HG02970 (cell line): ENCODE measurements at regions not wholly inside any gene's neighbourhood (a gene's known extent, or its start where the extent isn't known, plus 50 kb on each side); places are given as distances from the start of the nearest gene placed in this dataset.

Experiments
- ATAC-seq: cut with Tn5 transposase; IDR thresholded peaks from one replicate; pipeline ENCODE4 v1.9.1; 2021; ENCODE audit warnings: mild to moderate bottlenecking, moderate library complexity, moderate number of reproducible peaks; ENCODE audit not compliant: unreplicated experiment, low FRiP score

GRCh38 chr10:33579996-33580395, 245.5 kb upstream of the NRP1 start:
- no peak for ATAC-seq

- ATAC-seq = no peak
These were observed 239.1 kb upstream of the NRP1 start for GRCh38 chr10:33573606-33574005.

GRCh38 chr10:33571616-33572015, 237.1 kb upstream of the NRP1 start:
- ATAC-seq = no peak

- no peak for ATAC-seq
These were observed 236.0 kb upstream of the NRP1 start for GRCh38 chr10:33570495-33570894.

GRCh38 chr10:33569702-33570101, 235.2 kb upstream of the NRP1 start:
- ATAC-seq = no peak

- no peak for ATAC-seq
These were observed 232.0 kb upstream of the NRP1 start for GRCh38 chr10:33566426-33566825.

- ATAC-seq = no peak
These were observed 231.5 kb upstream of the NRP1 start for GRCh38 chr10:33566001-33566400.

GRCh38 chr10:33565231-33565630, 230.8 kb upstream of the NRP1 start:
- no peak for ATAC-seq

- no peak for ATAC-seq
These were observed 224.6 kb upstream of the NRP1 start for GRCh38 chr10:33559105-33559504.

- ATAC-seq = no peak
These were observed 222.8 kb upstream of the NRP1 start for GRCh38 chr10:33557313-33557712.

- no peak for ATAC-seq
These were observed 222.2 kb upstream of the NRP1 start for GRCh38 chr10:33556620-33557019.

GRCh38 chr10:33556103-33556502, 221.6 kb upstream of the NRP1 start:
- no peak for ATAC-seq

- ATAC-seq = no peak
These were observed 219.5 kb upstream of the NRP1 start for GRCh38 chr10:33553748-33554571.

GRCh38 chr10:33552290-33552689, 217.8 kb upstream of the NRP1 start:
- no peak for ATAC-seq

- ATAC-seq = no peak
These were observed 216.3 kb upstream of the NRP1 start for GRCh38 chr10:33550811-33551210.

GRCh38 chr10:33547976-33548375, 213.5 kb upstream of the NRP1 start:
- ATAC-seq = no peak

GRCh38 chr10:33546031-33546430, 211.6 kb upstream of the NRP1 start:
- no peak for ATAC-seq

- ATAC-seq = no peak
These were observed 208.5 kb upstream of the NRP1 start for GRCh38 chr10:33542752-33543505.

- no peak for ATAC-seq
These were observed 204.6 kb upstream of the NRP1 start for GRCh38 chr10:33539116-33539515.

GRCh38 chr10:33537066-33537465, 202.6 kb upstream of the NRP1 start:
- ATAC-seq = no peak

GRCh38 chr10:33536508-33536907, 202.0 kb upstream of the NRP1 start:
- no peak for ATAC-seq

- ATAC-seq = no peak
These were observed 201.4 kb upstream of the NRP1 start for GRCh38 chr10:33535866-33536265.
